Ascending aorta (tissue), 2 donors: ENCODE measurements at regions not wholly inside any gene's neighbourhood (a gene's known extent, or its start where the extent isn't known, plus 50 kb on each side); places are given as distances from the start of the nearest gene placed in this dataset.
A peak's percentile ranks its signal among the peaks of the same experiment; 100 is the strongest.

Experiments used
- DNase-seq, 2 donors: peaks; one replicate each; pipeline ENCODE4 v3.0.0-alpha.2; 2019; ENCODE audit warnings: low spot score in 2 of 2
- H3K27ac ChIP-seq, 2 donors: fragments of 200-600 bp; sonication (generic); one replicate each; pipeline ENCODE4 v1.5.1; 2016 to 2017; ENCODE audit warnings: mild to moderate bottlenecking in 1 of 2
- H3K27me3 ChIP-seq: fragments of 200-600 bp; sonication (generic); one replicate; pipeline ENCODE4 v1.5.1; 2017
- H3K36me3 ChIP-seq, 2 donors: fragments of 200-600 bp; sonication (generic); one replicate each; pipeline ENCODE4 v1.5.1; 2016
- H3K4me1 ChIP-seq, 2 donors: fragments of 200-600 bp; sonication (generic); one replicate each; pipeline ENCODE4 v1.5.1; 2016 to 2017; ENCODE audit warnings: mild to moderate bottlenecking in 1 of 2
- H3K4me3 ChIP-seq, 2 donors: fragments of 200-600 bp; sonication (generic); one replicate each; pipeline ENCODE4 v1.5.1; 2016 to 2017; ENCODE audit warnings: mild to moderate bottlenecking in 1 of 2
- H3K9me3 ChIP-seq, 2 donors: fragments of 200-600 bp; sonication (generic); one replicate each; pipeline ENCODE4 v1.5.1; 2016
- intact Hi-C: fragments of 100-400 bp; cut with DNase I; formaldehyde crosslinking; loops from one replicate; pipeline ENCODE4 v1.15.1; 2023
- TF ChIP-seq, protein P1 (sequence below), 3 experiments: fragments of 200-600 bp in 2 of 3; fragments of 450-650 bp in 1 of 3; sonication (generic) in 2 of 3; IDR thresholded peaks; one replicate each; pipeline ENCODE4 v1.5.1; 2016 to 2019; ENCODE audit warnings: antibody characterized with exemption in 3 of 3, mild to moderate bottlenecking in 1 of 3, moderate library complexity in 1 of 3

GRCh38 chr17:77279448-77280303, 138.9 kb downstream of the SEC14L1 start:
- Histone ChIP-seq H3K4me3 (no peak overlapping the region), H3K27ac (no peak overlapping the region), H3K4me1 (peaks cover 4 to 5% of the 10 kb centered on the region in 2 donors), H3K36me3 (no peaks in the 10 kb centered on the region), H3K9me3 (no peaks in the 10 kb centered on the region), H3K27me3 (peaks cover 9% of the 10 kb centered on the region)
- intact Hi-C loops: no loop called here
- TF ChIP-seq, protein P1, sequence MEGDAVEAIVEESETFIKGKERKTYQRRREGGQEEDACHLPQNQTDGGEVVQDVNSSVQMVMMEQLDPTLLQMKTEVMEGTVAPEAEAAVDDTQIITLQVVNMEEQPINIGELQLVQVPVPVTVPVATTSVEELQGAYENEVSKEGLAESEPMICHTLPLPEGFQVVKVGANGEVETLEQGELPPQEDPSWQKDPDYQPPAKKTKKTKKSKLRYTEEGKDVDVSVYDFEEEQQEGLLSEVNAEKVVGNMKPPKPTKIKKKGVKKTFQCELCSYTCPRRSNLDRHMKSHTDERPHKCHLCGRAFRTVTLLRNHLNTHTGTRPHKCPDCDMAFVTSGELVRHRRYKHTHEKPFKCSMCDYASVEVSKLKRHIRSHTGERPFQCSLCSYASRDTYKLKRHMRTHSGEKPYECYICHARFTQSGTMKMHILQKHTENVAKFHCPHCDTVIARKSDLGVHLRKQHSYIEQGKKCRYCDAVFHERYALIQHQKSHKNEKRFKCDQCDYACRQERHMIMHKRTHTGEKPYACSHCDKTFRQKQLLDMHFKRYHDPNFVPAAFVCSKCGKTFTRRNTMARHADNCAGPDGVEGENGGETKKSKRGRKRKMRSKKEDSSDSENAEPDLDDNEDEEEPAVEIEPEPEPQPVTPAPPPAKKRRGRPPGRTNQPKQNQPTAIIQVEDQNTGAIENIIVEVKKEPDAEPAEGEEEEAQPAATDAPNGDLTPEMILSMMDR (IDR thresholded peaks at IDR 0.05): no peak
- no peak for DNase-seq

DNA sequence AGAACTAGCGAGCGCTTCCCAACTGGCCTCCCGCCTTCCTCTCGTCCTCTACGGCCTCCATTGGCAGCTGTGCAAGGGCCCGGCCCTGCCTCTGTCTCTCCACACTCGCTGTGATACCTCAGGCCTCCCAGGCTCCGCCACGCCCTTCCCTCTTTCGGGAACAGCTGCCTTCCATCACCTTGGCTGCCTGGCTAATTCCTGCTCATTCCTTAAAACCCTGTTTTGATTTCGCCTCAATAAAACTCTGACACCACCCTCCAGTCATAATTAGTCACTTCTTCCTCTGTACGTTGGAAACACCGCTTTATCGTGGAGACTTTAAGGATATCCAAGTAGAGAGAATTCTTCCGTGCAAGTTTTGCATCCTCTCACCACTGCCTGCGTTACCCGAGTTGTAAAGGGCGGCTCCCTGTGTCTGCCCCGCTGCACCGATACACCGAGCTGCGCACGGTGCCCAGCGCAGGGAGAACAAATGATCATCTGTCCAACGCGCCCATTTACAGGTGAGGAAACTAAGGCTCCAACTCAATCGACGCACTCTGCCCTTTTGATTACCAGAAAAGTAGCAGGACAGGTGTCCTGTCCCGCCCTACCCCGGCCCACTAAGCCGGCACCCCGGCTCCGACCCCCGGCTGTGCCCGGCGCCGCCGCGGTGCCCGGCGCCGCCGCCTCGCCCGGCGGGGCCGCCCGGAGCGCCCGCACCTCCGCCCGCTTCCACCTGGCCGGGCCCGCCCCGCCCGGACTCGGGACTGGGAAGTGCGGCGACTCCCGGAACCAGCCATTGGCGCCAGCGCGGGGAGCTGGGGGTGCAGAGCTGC, 139.7 kb downstream of the SEC14L1 start:
- Histone ChIP-seq H3K27ac (no peak overlapping the region), H3K27me3 (peaks cover 9% of the 10 kb centered on the region), H3K4me3 (peak overlapping the region; percentile 49 to 68), H3K4me1 (peaks cover 4 to 5% of the 10 kb centered on the region in 2 donors), H3K9me3 (no peaks in the 10 kb centered on the region), H3K36me3 (no peaks in the 10 kb centered on the region)
- TF ChIP-seq, protein P1 (IDR thresholded peaks at IDR 0.05): no peak
- intact Hi-C loops: no loop called here
- DNase-seq: no peak

DNA sequence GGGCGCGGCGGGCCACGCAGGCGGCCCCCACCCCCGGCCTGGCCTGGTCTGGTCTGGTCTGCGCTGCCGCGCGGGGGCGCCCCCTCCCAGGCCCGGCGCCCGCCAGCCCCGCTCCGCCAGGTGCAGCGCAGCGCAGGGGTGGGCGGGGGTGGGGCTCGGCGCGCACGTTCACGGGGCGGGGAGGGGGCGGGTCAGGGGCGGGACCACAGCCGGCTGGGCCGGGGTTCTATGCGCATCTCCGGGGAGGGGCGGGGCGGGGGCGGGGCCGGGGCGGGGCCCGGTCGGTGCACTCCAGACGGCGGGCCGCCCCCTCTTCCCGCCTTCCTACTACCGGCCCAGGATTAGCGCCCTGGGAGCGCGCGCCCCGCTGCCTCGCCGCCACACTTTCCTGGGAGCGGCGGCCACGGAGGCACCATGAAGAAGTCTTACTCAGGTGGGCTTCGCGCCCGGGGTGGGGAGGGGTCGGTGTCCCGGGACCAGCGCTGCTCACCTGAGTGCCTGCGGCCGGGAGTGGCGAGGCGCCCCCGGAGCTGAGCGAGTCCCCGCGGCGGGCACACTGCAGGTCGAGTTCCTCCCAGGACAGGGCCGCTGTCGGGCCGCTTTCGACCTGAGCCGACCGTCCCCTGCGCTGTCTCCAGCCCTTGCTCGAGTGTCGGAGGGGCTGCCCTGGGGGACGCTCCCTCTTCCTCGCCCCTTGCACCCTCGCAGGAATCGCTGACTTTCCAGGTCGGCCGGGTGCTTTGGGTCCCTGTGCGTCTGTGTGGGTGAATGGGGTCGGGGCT, 140.5 kb downstream of the SEC14L1 start:
- intact Hi-C loops: no loop called here
- no peak for DNase-seq
- no peak overlapping the region for H3K27ac ChIP-seq

DNA sequence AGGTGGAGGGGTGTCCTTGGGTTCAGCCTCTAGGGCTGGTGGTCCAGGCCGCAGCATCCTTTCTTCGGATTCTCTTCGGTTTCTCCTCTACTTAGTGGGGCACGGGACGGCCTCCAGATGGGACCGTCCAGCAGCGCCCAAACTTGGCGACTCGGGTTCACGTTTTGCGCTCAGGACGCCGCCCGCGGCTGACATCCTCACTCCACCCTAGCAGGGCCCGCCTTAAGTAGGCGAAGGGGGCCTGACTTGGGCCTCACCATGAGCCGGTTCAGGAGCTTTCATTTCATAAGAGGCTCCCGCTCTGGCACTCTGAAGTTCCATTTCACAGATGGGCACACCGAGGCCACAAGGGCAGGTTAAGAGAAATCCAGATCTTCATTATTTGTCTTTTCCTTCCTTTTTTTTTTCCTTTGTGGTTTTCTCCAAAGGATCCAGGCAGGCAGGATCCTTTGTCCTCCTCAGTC, 141.2 kb downstream of the SEC14L1 start:
- H3K36me3 ChIP-seq: no peaks in the 10 kb centered on the region
- TF ChIP-seq, protein P1 (IDR thresholded peaks at IDR 0.05): no peak
- H3K27ac ChIP-seq: no peak overlapping the region
- H3K4me3 ChIP-seq: peak overlapping the region; percentile 49 to 68
- no peaks in the 10 kb centered on the region for H3K9me3 ChIP-seq
- peaks cover 9% of the 10 kb centered on the region for H3K27me3 ChIP-seq
- H3K4me1 ChIP-seq: peaks cover 4 to 8% of the 10 kb centered on the region in 2 donors
- intact Hi-C loops: no loop called here
- DNase-seq: no peak

More for the DNA sequence above, 140.5 kb downstream of the SEC14L1 start:
- peaks cover 4 to 5% of the 10 kb centered on the region in 2 donors for H3K4me1 ChIP-seq
- H3K27me3 ChIP-seq: peaks cover 9% of the 10 kb centered on the region
- no peaks in the 10 kb centered on the region for H3K9me3 ChIP-seq
- peak overlapping the region; percentile 49 to 68 for H3K4me3 ChIP-seq
- no peaks in the 10 kb centered on the region for H3K36me3 ChIP-seq
- TF ChIP-seq, protein P1 (IDR thresholded peaks at IDR 0.05): no peak
